GM23248 (cell line): ENCODE measurements at regions not wholly inside any gene's neighbourhood (a gene's known extent, or its start where the extent isn't known, plus 50 kb on each side); places are given as distances from the start of the nearest gene placed in this dataset.

ENCODE experiments used
- EZH2 ChIP-seq: fragments of 200-600 bp; sonication (generic); IDR thresholded peaks from 2 replicates; pipeline ENCODE4 v1.6.1; 2018; ENCODE audit warnings: antibody characterized with exemption, mild to moderate bottlenecking; ENCODE audit not compliant: insufficient read depth, poor library complexity, severe bottlenecking
- EZH2phosphoT487 ChIP-seq: fragments of 200-600 bp; sonication (generic); IDR thresholded peaks from 2 replicates; pipeline ENCODE4 v1.6.1; 2018; ENCODE audit warnings: antibody characterized with exemption, moderate library complexity, mild to moderate bottlenecking, low read depth; ENCODE audit not compliant: insufficient read depth

GRCh38 chr6:67897998-67898607 lies 737.0 kb upstream of the ADGRB3 start:
- no peak for TF ChIP-seq EZH2phosphoT487
- no peak for TF ChIP-seq EZH2
